ENCODE measurements at regions not wholly inside any gene's neighbourhood (a gene's known extent, or its start where the extent isn't known, plus 50 kb on each side); places are given as distances from the start of the nearest gene placed in this dataset.

GRCh38 chr4:30153427-30153826, 566.7 kb upstream of the PCDH7 start:
- TF ChIP-seq CTCF (conservative IDR thresholded peaks at IDR 0.05): no peak
- no peak for TF ChIP-seq ZFX (IDR thresholded peaks at IDR 0.05)

All from C4-2B (cell line).